GM10266 (cell line): ENCODE measurements at regions not wholly inside any gene's neighbourhood (a gene's known extent, or its start where the extent isn't known, plus 50 kb on each side); places are given as distances from the start of the nearest gene placed in this dataset.

ENCODE experiments used
- DNase-seq: peaks from one replicate; pipeline ENCODE4 v3.0.0; 2012; ENCODE audit errors: extremely low spot score
- TF ChIP-seq, protein P1 (sequence below): IDR thresholded peaks from 2 replicates; pipeline ENCODE4 v1.5.1; 2012; ENCODE audit warnings: mild to moderate bottlenecking, low read depth; ENCODE audit not compliant: control insufficient read depth, insufficient read depth; ENCODE audit errors: missing control alignments

DNA sequence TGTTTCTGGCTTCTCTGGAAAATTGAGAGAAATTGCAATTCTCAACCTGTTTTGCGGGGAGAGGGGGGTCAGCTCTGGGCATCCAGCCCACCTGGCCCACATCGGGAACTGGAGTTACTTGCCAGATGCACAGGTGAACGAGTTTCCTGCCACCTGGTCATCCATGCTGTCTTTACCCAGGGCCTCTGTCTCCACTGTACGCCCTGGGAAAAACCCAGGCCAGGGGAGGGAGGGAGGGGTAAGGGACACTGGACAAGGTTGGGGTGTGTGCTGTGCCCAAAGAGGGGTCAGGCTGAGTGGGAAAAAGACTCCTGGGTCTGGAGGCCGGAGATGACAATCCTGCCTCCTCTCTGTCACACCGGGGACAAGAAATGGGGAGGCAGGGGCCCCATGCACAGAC, 307.6 kb downstream of the ZNF536 start:
- TF ChIP-seq, protein P1, sequence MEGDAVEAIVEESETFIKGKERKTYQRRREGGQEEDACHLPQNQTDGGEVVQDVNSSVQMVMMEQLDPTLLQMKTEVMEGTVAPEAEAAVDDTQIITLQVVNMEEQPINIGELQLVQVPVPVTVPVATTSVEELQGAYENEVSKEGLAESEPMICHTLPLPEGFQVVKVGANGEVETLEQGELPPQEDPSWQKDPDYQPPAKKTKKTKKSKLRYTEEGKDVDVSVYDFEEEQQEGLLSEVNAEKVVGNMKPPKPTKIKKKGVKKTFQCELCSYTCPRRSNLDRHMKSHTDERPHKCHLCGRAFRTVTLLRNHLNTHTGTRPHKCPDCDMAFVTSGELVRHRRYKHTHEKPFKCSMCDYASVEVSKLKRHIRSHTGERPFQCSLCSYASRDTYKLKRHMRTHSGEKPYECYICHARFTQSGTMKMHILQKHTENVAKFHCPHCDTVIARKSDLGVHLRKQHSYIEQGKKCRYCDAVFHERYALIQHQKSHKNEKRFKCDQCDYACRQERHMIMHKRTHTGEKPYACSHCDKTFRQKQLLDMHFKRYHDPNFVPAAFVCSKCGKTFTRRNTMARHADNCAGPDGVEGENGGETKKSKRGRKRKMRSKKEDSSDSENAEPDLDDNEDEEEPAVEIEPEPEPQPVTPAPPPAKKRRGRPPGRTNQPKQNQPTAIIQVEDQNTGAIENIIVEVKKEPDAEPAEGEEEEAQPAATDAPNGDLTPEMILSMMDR: no peak
- DNase-seq: no peak

DNA sequence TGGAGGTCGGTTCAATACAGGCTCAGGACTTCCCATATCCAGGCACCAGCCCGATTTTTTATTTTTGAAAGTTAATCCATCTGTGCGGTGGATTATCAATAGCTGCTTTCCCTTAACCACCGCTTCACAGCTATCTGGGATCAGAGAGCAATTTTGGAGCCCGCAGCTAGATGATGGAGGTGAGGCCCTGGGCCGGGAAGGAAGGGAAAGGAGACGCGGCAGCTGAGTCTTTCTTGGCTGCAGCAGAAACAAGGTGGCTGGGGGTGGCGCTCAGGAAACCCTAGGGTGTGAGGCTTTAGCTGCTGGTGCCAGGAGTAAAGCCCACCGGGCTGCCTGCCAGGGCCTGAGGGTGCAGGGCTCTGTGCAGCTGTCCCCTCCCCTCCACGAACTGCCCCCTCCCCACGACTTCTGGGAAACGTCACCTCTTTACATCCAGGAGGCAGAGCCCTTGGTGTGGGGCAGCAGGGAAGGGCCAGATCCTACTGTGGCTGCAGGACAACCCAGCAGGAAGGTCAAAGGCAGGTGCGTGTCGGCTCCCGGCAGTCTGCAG, 307.0 kb downstream of the ZNF536 start:
- no peak for DNase-seq
- TF ChIP-seq, protein P1: no peak

DNA sequence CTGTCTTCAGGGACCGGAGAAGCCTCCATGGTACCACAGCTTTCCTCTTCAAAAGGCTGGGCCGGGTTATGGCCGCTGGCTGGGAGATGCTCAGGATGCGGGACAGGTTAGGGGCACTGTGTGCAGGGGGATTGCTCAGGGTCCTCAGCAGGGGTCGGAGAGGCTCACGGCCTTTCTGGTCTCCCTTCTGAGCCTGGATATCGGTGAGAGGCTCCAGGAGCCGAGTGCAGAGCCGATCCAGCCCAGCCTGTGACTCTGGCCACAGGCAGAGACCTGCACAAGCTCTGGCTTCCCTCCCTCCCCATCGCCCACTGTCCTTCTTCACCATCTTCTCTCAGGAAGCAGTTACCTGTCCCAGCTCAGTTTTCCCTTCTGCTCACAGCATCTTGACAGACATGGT, 306.0 kb downstream of the ZNF536 start:
- TF ChIP-seq, protein P1: no peak
- no peak for DNase-seq

- TF ChIP-seq, protein P1: no peak
- DNase-seq: no peak
Measured at GRCh38 chr19:30677702-30678101, 305.5 kb downstream of the ZNF536 start.

DNA sequence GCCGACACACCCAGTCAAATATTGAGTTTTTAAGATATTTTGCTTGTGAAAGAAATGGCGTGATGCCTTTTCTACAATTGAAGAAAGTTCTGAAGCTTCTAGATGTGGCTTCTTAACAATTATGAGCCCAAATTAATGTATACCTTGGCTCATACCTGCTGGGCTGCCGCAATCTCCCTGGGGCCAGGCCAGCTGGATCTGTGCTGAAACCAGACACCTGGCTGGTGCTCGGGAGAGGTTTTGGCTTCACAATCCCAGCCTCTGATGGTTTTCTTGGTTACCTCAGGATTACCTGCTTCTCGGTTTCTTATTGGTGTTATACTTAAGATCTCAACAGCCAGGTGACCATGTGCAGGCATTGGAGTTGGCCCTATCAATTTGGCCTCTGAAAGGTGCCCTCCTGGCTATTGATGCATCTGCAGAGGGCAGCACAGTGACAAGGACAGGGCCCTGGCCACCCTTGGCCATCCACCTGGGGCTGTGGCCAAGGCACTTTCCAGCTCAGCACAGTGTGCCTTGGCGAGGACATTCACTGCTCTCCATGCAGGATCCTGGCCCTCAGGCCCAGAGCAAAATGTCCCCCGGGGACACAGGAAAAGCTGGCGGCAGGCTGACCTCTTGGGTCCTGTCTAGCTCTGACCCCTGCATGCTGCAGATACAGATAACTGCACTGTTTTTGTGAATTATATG, 305.0 kb downstream of the ZNF536 start:
- no peak for DNase-seq
- TF ChIP-seq, protein P1: no peak

DNA sequence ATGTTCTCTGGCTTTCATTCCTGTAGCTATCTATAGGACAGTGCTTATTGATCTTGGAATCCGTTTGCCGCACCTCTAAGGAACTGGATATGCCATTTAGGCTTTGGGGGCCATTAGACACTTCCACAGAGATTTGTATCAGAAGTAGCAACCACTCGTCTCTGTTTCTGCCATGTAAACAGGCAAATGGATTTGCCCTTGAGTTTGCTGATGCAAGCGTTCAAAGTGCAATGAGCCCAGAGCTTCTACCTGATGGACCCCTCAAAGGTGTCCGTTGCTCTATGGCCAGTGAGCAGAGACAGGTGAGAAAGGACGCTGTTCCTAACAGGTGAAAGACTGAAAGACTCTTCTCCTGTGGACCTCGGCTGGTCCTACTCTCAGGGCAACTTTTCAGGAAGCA, 302.9 kb downstream of the ZNF536 start:
- TF ChIP-seq, protein P1: no peak
- no peak for DNase-seq

- TF ChIP-seq, protein P1: no peak
Measured at GRCh38 chr19:30674656-30675055, 302.5 kb downstream of the ZNF536 start.

More at GRCh38 chr19:30674656-30675055, 302.5 kb downstream of the ZNF536 start:
- no peak for DNase-seq
